Uterus (tissue), 2 donors: ENCODE measurements at regions not wholly inside any gene's neighbourhood (a gene's known extent, or its start where the extent isn't known, plus 50 kb on each side); places are given as distances from the start of the nearest gene placed in this dataset.

ENCODE experiments used
- POLR2A ChIP-seq, 2 donors: fragments of 450-650 bp; IDR thresholded peaks; one replicate each; pipeline ENCODE4 v1.6.1; 2016; ENCODE audit warnings: antibody characterized with exemption in 2 of 2, mild to moderate bottlenecking in 1 of 2, moderate library complexity in 1 of 2
- TF ChIP-seq, protein P1 (sequence below), 4 experiments: fragments of 200-600 bp in 2 of 4; fragments of 450-650 bp in 2 of 4; sonication (generic) in 2 of 4; IDR thresholded peaks; one replicate each; pipeline ENCODE4 v1.5.1; 2016 to 2019; ENCODE audit warnings: antibody characterized with exemption in 4 of 4, mild to moderate bottlenecking in 2 of 4, moderate library complexity in 1 of 4

DNA sequence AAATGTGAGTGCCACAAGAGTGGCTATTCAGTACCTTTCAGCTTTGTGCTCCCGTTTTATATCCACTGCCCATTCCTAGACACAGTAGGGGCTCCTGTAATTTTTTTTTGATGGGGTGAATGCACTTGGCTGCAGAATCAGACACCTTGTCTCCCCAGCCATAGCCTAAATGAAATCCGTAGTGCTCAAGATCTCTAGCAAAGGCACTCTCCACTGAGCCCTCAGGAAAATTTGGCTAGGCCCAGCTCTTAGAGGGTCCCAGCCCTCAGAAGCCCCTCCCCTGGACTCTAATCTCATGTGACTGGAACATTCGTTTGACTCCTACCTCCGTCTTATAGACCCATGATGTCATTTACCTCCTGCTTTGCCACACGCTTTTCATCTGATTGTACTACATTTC is 323.9 kb downstream of the SMAD2 start:
- TF ChIP-seq, protein P1, sequence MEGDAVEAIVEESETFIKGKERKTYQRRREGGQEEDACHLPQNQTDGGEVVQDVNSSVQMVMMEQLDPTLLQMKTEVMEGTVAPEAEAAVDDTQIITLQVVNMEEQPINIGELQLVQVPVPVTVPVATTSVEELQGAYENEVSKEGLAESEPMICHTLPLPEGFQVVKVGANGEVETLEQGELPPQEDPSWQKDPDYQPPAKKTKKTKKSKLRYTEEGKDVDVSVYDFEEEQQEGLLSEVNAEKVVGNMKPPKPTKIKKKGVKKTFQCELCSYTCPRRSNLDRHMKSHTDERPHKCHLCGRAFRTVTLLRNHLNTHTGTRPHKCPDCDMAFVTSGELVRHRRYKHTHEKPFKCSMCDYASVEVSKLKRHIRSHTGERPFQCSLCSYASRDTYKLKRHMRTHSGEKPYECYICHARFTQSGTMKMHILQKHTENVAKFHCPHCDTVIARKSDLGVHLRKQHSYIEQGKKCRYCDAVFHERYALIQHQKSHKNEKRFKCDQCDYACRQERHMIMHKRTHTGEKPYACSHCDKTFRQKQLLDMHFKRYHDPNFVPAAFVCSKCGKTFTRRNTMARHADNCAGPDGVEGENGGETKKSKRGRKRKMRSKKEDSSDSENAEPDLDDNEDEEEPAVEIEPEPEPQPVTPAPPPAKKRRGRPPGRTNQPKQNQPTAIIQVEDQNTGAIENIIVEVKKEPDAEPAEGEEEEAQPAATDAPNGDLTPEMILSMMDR (IDR thresholded peaks at IDR 0.05), result no peak
- no peak for TF ChIP-seq POLR2A (IDR thresholded peaks at IDR 0.05)
